ENCODE measurements at regions not wholly inside any gene's neighbourhood (a gene's known extent, or its start where the extent isn't known, plus 50 kb on each side); places are given as distances from the start of the nearest gene placed in this dataset.

DNA sequence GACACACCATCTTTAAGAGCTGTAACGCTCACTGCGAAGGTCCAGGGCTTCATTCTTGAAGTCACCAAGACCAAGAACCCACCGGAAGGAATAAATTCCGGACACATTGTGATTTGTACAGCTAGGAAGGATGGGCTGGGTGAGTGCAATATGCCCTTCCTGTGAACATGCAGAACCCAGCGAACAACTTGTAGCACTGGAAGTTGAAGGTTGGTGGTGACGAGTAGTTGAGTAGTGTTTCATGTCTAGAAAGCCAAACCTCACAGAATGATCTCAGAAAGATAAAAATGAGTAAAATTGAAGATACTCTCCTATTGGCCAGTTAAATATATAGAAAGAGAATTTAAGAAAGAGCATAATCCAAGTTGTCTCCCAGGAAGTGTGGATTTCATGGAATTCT is 462.2 kb upstream of the CFAP20DC start:
- TF ChIP-seq, protein P1, sequence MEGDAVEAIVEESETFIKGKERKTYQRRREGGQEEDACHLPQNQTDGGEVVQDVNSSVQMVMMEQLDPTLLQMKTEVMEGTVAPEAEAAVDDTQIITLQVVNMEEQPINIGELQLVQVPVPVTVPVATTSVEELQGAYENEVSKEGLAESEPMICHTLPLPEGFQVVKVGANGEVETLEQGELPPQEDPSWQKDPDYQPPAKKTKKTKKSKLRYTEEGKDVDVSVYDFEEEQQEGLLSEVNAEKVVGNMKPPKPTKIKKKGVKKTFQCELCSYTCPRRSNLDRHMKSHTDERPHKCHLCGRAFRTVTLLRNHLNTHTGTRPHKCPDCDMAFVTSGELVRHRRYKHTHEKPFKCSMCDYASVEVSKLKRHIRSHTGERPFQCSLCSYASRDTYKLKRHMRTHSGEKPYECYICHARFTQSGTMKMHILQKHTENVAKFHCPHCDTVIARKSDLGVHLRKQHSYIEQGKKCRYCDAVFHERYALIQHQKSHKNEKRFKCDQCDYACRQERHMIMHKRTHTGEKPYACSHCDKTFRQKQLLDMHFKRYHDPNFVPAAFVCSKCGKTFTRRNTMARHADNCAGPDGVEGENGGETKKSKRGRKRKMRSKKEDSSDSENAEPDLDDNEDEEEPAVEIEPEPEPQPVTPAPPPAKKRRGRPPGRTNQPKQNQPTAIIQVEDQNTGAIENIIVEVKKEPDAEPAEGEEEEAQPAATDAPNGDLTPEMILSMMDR (conservative IDR thresholded peaks at IDR 0.05; ENCODE audit: low read depth in 2 of 2) = no peak
- TF ChIP-seq EZH2 (IDR thresholded peaks at IDR 0.05; ENCODE audit: low read depth, unreplicated experiment) (no peak), POLR2AphosphoS5 (IDR thresholded peaks at IDR 0.05; ENCODE audit: low read depth) (no peak), CREB1 (CRISPR knock-in tag; IDR thresholded peaks at IDR 0.05; ENCODE audit: low read depth) (no peak), EZH2phosphoT487 (IDR thresholded peaks at IDR 0.05; ENCODE audit: unreplicated experiment) (no peak), ZNF331 (CRISPR knock-in tag; IDR thresholded peaks at IDR 0.05; ENCODE audit: low read depth) (no peak), STAT1 (IDR thresholded peaks at IDR 0.05; ENCODE audit: unreplicated experiment) (no peak), JUNB (IDR thresholded peaks at IDR 0.05; ENCODE audit: unreplicated experiment) (no peak), ZNF114 (CRISPR knock-in tag; IDR thresholded peaks at IDR 0.05) (no peak), NANOG (IDR thresholded peaks at IDR 0.05; ENCODE audit: borderline replicate concordance) (no peak)
- TF ChIP-seq, protein P2, sequence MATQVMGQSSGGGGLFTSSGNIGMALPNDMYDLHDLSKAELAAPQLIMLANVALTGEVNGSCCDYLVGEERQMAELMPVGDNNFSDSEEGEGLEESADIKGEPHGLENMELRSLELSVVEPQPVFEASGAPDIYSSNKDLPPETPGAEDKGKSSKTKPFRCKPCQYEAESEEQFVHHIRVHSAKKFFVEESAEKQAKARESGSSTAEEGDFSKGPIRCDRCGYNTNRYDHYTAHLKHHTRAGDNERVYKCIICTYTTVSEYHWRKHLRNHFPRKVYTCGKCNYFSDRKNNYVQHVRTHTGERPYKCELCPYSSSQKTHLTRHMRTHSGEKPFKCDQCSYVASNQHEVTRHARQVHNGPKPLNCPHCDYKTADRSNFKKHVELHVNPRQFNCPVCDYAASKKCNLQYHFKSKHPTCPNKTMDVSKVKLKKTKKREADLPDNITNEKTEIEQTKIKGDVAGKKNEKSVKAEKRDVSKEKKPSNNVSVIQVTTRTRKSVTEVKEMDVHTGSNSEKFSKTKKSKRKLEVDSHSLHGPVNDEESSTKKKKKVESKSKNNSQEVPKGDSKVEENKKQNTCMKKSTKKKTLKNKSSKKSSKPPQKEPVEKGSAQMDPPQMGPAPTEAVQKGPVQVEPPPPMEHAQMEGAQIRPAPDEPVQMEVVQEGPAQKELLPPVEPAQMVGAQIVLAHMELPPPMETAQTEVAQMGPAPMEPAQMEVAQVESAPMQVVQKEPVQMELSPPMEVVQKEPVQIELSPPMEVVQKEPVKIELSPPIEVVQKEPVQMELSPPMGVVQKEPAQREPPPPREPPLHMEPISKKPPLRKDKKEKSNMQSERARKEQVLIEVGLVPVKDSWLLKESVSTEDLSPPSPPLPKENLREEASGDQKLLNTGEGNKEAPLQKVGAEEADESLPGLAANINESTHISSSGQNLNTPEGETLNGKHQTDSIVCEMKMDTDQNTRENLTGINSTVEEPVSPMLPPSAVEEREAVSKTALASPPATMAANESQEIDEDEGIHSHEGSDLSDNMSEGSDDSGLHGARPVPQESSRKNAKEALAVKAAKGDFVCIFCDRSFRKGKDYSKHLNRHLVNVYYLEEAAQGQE (IDR thresholded peaks at IDR 0.05; ENCODE audit: unreplicated experiment) = no peak
- TF ChIP-seq, protein P3, sequence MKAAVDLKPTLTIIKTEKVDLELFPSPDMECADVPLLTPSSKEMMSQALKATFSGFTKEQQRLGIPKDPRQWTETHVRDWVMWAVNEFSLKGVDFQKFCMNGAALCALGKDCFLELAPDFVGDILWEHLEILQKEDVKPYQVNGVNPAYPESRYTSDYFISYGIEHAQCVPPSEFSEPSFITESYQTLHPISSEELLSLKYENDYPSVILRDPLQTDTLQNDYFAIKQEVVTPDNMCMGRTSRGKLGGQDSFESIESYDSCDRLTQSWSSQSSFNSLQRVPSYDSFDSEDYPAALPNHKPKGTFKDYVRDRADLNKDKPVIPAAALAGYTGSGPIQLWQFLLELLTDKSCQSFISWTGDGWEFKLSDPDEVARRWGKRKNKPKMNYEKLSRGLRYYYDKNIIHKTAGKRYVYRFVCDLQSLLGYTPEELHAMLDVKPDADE (IDR thresholded peaks at IDR 0.05) = no peak
- TF ChIP-seq, protein P4, sequence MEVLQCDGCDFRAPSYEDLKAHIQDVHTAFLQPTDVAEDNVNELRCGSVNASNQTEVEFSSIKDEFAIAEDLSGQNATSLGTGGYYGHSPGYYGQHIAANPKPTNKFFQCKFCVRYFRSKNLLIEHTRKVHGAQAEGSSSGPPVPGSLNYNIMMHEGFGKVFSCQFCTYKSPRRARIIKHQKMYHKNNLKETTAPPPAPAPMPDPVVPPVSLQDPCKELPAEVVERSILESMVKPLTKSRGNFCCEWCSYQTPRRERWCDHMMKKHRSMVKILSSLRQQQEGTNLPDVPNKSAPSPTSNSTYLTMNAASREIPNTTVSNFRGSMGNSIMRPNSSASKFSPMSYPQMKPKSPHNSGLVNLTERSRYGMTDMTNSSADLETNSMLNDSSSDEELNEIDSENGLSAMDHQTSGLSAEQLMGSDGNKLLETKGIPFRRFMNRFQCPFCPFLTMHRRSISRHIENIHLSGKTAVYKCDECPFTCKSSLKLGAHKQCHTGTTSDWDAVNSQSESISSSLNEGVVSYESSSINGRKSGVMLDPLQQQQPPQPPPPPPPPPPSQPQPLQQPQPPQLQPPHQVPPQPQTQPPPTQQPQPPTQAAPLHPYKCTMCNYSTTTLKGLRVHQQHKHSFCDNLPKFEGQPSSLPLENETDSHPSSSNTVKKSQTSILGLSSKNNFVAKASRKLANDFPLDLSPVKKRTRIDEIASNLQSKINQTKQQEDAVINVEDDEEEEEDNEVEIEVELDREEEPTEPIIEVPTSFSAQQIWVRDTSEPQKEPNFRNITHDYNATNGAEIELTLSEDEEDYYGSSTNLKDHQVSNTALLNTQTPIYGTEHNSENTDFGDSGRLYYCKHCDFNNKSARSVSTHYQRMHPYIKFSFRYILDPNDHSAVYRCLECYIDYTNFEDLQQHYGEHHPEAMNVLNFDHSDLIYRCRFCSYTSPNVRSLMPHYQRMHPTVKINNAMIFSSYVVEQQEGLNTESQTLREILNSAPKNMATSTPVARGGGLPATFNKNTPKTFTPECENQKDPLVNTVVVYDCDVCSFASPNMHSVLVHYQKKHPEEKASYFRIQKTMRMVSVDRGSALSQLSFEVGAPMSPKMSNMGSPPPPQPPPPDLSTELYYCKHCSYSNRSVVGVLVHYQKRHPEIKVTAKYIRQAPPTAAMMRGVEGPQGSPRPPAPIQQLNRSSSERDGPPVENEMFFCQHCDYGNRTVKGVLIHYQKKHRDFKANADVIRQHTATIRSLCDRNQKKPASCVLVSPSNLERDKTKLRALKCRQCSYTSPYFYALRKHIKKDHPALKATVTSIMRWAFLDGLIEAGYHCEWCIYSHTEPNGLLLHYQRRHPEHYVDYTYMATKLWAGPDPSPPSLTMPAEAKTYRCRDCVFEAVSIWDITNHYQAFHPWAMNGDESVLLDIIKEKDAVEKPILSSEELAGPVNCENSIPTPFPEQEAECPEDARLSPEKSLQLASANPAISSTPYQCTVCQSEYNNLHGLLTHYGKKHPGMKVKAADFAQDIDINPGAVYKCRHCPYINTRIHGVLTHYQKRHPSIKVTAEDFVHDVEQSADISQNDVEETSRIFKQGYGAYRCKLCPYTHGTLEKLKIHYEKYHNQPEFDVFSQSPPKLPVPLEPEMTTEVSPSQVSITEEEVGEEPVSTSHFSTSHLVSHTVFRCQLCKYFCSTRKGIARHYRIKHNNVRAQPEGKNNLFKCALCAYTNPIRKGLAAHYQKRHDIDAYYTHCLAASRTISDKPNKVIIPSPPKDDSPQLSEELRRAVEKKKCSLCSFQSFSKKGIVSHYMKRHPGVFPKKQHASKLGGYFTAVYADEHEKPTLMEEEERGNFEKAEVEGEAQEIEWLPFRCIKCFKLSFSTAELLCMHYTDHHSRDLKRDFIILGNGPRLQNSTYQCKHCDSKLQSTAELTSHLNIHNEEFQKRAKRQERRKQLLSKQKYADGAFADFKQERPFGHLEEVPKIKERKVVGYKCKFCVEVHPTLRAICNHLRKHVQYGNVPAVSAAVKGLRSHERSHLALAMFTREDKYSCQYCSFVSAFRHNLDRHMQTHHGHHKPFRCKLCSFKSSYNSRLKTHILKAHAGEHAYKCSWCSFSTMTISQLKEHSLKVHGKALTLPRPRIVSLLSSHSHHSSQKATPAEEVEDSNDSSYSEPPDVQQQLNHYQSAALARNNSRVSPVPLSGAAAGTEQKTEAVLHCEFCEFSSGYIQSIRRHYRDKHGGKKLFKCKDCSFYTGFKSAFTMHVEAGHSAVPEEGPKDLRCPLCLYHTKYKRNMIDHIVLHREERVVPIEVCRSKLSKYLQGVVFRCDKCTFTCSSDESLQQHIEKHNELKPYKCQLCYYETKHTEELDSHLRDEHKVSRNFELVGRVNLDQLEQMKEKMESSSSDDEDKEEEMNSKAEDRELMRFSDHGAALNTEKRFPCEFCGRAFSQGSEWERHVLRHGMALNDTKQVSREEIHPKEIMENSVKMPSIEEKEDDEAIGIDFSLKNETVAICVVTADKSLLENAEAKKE (CRISPR knock-in tag; IDR thresholded peaks at IDR 0.05) = no peak
